ENCODE measurements at regions not wholly inside any gene's neighbourhood (a gene's known extent, or its start where the extent isn't known, plus 50 kb on each side); places are given as distances from the start of the nearest gene placed in this dataset.

DNA sequence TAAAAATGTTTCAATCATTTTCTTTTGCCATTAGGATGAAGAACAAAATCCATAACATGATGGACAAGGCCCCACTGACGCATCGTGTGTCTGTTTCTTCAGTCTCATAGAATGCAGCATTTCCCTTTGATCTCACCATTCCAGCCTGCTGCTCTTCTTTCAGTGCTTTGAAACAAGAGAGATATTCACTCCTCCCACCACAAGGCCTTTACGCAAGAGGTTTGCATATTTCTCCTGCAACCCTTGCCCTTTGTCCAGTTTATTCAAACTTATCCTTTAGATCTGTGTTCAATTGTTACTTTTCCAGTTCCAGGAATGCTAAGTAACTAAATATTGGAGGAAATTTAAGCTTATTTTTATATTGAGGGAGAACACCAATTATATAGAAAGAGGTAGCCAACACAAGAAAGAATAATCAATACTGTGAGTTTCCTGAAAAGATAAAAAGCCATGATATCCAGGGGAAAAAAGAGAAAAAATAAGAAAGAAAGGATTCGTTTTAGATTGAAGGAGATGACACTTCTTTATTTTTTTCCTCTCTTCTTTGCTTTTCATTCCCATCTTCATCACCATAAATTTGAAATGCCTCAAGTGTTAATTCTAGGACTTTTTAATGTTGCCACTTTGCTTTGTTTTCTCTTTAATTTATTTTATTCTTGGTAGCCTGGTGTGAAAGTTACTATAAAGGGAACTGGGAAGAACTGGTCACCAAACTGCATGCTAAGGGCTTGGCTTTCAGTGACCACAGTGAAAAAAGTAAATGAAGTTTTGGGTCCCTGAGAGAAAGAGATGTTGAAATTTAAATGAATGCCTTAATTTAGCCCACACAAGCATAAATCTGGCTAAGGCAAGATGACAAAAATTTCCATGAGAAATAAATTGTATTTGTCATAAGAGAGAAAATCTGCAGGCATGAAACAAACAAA is 102.1 kb downstream of the KIF2B start:
- Histone ChIP-seq H3K36me3 (ENCODE audit: insufficient read depth, low read length) (no peaks in the 10 kb centered on the region), H3K9ac (ENCODE audit: low read length) (no peak overlapping the region), H4K20me1 (ENCODE audit: insufficient read depth, low read depth, low read length) (no peaks in the 10 kb centered on the region), H3K79me2 (ENCODE audit: low read length) (no peaks in the 10 kb centered on the region), H3K27me3 (ENCODE audit: low read length) (no peaks in the 10 kb centered on the region), H3K4me1 (ENCODE audit: low read length) (no peaks in the 10 kb centered on the region), H3K9me3 (ENCODE audit: low read length) (peaks cover 20% of the 10 kb centered on the region; the same call in 1 of the 2 replicates), H3K9me2 (replicated peaks; ENCODE audit: insufficient read depth, low read length) (no peaks in the 10 kb centered on the region), H3K27ac (ENCODE audit: low read length) (no peak overlapping the region), H3K4me2 (ENCODE audit: low read depth, low read length, poor library complexity, severe bottlenecking) (no peak overlapping the region), H3K4me3 (ENCODE audit: low read length) (no peak overlapping the region), H2AFZ (ENCODE audit: low read length) (no peak overlapping the region)
- DNase-seq = no peak

- Histone ChIP-seq H3K9ac (ENCODE audit: low read length) (no peak overlapping the region), H3K27ac (ENCODE audit: low read length) (no peak overlapping the region), H3K79me2 (ENCODE audit: low read length) (no peaks in the 10 kb centered on the region), H3K9me3 (ENCODE audit: low read length) (peaks cover 35% of the 10 kb centered on the region), H3K4me3 (ENCODE audit: low read length) (no peak overlapping the region), H3K36me3 (ENCODE audit: insufficient read depth, low read length) (no peaks in the 10 kb centered on the region), H3K27me3 (ENCODE audit: low read length) (no peaks in the 10 kb centered on the region), H3K4me2 (ENCODE audit: low read depth, low read length, poor library complexity, severe bottlenecking) (no peak overlapping the region), H3K9me2 (replicated peaks; ENCODE audit: insufficient read depth, low read length) (no peaks in the 10 kb centered on the region), H2AFZ (ENCODE audit: low read length) (no peak overlapping the region), H3K4me1 (ENCODE audit: low read length) (no peaks in the 10 kb centered on the region), H4K20me1 (ENCODE audit: insufficient read depth, low read depth, low read length) (no peaks in the 10 kb centered on the region)
- DNase-seq = no peak
These were observed 109.7 kb downstream of the KIF2B start for GRCh38 chr17:53932386-53932785.

- no peak for DNase-seq
- Histone ChIP-seq H3K9me2 (replicated peaks; ENCODE audit: insufficient read depth, low read length) (no peaks in the 10 kb centered on the region), H3K4me2 (ENCODE audit: low read depth, low read length, poor library complexity, severe bottlenecking) (no peak overlapping the region), H3K4me1 (ENCODE audit: low read length) (no peaks in the 10 kb centered on the region), H3K4me3 (ENCODE audit: low read length) (no peak overlapping the region), H3K79me2 (ENCODE audit: low read length) (no peaks in the 10 kb centered on the region), H3K27ac (ENCODE audit: low read length) (no peak overlapping the region), H3K36me3 (ENCODE audit: insufficient read depth, low read length) (no peaks in the 10 kb centered on the region), H3K9me3 (ENCODE audit: low read length) (peaks cover 39% of the 10 kb centered on the region), H4K20me1 (ENCODE audit: insufficient read depth, low read depth, low read length) (no peaks in the 10 kb centered on the region), H3K9ac (ENCODE audit: low read length) (no peak overlapping the region), H2AFZ (ENCODE audit: low read length) (no peak overlapping the region), H3K27me3 (ENCODE audit: low read length) (no peaks in the 10 kb centered on the region)
These were observed 112.2 kb downstream of the KIF2B start for GRCh38 chr17:53934931-53935330.

DNA sequence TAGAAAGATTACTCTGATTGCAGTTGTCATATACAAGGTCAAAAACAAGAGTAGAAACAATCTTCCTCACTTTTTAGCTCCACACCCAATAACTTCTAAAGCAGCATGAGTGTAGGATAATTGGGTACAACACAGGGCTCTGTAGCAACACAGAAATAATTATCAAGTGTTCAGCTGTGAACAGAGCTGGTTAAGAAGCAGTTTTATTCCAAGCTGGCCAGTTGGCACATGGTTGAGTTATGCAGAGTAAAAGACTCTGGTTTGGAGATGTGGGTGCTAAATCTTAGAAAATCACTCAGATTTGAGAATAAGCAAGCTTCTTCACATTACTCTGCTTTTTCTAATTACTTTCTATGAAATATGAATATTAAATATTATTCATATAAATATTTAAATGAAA is 118.5 kb downstream of the KIF2B start:
- peaks cover 32% of the 10 kb centered on the region for H3K9me3 ChIP-seq (ENCODE audit: low read length)
- H3K4me1 ChIP-seq (ENCODE audit: low read length) = no peaks in the 10 kb centered on the region
- H4K20me1 ChIP-seq (ENCODE audit: insufficient read depth, low read depth, low read length) = no peaks in the 10 kb centered on the region
- no peak overlapping the region for H3K9ac ChIP-seq (ENCODE audit: low read length)
- H3K79me2 ChIP-seq (ENCODE audit: low read length) = no peaks in the 10 kb centered on the region
- H3K27ac ChIP-seq (ENCODE audit: low read length) = no peak overlapping the region
- no peak overlapping the region for H2AFZ ChIP-seq (ENCODE audit: low read length)
- no peaks in the 10 kb centered on the region for H3K27me3 ChIP-seq (ENCODE audit: low read length)
- DNase-seq = no peak
- H3K36me3 ChIP-seq (ENCODE audit: insufficient read depth, low read length) = no peaks in the 10 kb centered on the region
- H3K4me2 ChIP-seq (ENCODE audit: low read depth, low read length, poor library complexity, severe bottlenecking) = no peak overlapping the region
- no peak overlapping the region for H3K4me3 ChIP-seq (ENCODE audit: low read length)
- no peaks in the 10 kb centered on the region for H3K9me2 ChIP-seq (replicated peaks; ENCODE audit: insufficient read depth, low read length)

DNA sequence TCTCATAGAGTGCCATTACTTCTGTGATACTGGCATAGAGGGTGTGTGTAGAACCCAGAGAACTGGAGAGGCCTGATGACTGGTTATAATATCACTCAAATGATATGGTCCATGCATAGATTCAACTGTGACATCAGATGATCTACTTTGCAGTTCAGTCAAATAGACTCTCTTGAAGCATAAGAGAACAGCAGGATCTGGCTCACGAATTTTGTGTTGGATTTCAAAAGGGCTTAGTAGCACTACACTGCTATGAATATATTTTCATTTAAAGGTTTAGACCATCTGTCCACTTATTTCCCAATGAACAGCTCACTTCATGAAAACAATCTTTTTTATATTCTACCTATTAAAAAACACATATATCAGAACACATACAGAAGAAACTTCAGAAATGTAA is 119.7 kb downstream of the KIF2B start:
- Histone ChIP-seq H3K9ac (ENCODE audit: low read length) (no peak overlapping the region), H3K27ac (ENCODE audit: low read length) (no peak overlapping the region), H3K4me3 (ENCODE audit: low read length) (no peak overlapping the region), H3K79me2 (ENCODE audit: low read length) (no peaks in the 10 kb centered on the region), H2AFZ (ENCODE audit: low read length) (no peak overlapping the region), H3K9me2 (replicated peaks; ENCODE audit: insufficient read depth, low read length) (no peaks in the 10 kb centered on the region), H3K4me2 (ENCODE audit: low read depth, low read length, poor library complexity, severe bottlenecking) (no peak overlapping the region), H3K9me3 (ENCODE audit: low read length) (peaks cover 37% of the 10 kb centered on the region; the same call in 1 of the 2 replicates), H4K20me1 (ENCODE audit: insufficient read depth, low read depth, low read length) (no peaks in the 10 kb centered on the region), H3K27me3 (ENCODE audit: low read length) (no peaks in the 10 kb centered on the region), H3K36me3 (ENCODE audit: insufficient read depth, low read length) (no peaks in the 10 kb centered on the region), H3K4me1 (ENCODE audit: low read length) (no peaks in the 10 kb centered on the region)
- DNase-seq = no peak

GRCh38 chr17:53942898-53943297 is 120.2 kb downstream of the KIF2B start:
- no peak overlapping the region for H3K4me2 ChIP-seq (ENCODE audit: low read depth, low read length, poor library complexity, severe bottlenecking)
- H3K27me3 ChIP-seq (ENCODE audit: low read length) = no peaks in the 10 kb centered on the region
- H3K9me3 ChIP-seq (ENCODE audit: low read length) = peaks cover 37% of the 10 kb centered on the region; the same call in 1 of the 2 replicates
- H3K4me3 ChIP-seq (ENCODE audit: low read length) = no peak overlapping the region
- H4K20me1 ChIP-seq (ENCODE audit: insufficient read depth, low read depth, low read length) = no peaks in the 10 kb centered on the region
- H3K9ac ChIP-seq (ENCODE audit: low read length) = no peak overlapping the region
- H3K9me2 ChIP-seq (replicated peaks; ENCODE audit: insufficient read depth, low read length) = no peaks in the 10 kb centered on the region
- no peaks in the 10 kb centered on the region for H3K36me3 ChIP-seq (ENCODE audit: insufficient read depth, low read length)
- no peaks in the 10 kb centered on the region for H3K79me2 ChIP-seq (ENCODE audit: low read length)
- H3K27ac ChIP-seq (ENCODE audit: low read length) = no peak overlapping the region
- no peaks in the 10 kb centered on the region for H3K4me1 ChIP-seq (ENCODE audit: low read length)
- H2AFZ ChIP-seq (ENCODE audit: low read length) = no peak overlapping the region
- DNase-seq = no peak

- Histone ChIP-seq H3K9ac (ENCODE audit: low read length) (no peak overlapping the region), H2AFZ (ENCODE audit: low read length) (no peak overlapping the region), H3K4me3 (ENCODE audit: low read length) (no peak overlapping the region), H3K4me1 (ENCODE audit: low read length) (no peaks in the 10 kb centered on the region), H3K79me2 (ENCODE audit: low read length) (no peaks in the 10 kb centered on the region), H3K9me2 (replicated peaks; ENCODE audit: insufficient read depth, low read length) (no peaks in the 10 kb centered on the region), H4K20me1 (ENCODE audit: insufficient read depth, low read depth, low read length) (no peaks in the 10 kb centered on the region), H3K9me3 (ENCODE audit: low read length) (peaks cover 43% of the 10 kb centered on the region), H3K36me3 (ENCODE audit: insufficient read depth, low read length) (no peaks in the 10 kb centered on the region), H3K27me3 (ENCODE audit: low read length) (no peaks in the 10 kb centered on the region), H3K27ac (ENCODE audit: low read length) (no peak overlapping the region), H3K4me2 (ENCODE audit: low read depth, low read length, poor library complexity, severe bottlenecking) (no peak overlapping the region)
- DNase-seq = no peak
These were observed 125.6 kb downstream of the KIF2B start for GRCh38 chr17:53948323-53948722.

DNA sequence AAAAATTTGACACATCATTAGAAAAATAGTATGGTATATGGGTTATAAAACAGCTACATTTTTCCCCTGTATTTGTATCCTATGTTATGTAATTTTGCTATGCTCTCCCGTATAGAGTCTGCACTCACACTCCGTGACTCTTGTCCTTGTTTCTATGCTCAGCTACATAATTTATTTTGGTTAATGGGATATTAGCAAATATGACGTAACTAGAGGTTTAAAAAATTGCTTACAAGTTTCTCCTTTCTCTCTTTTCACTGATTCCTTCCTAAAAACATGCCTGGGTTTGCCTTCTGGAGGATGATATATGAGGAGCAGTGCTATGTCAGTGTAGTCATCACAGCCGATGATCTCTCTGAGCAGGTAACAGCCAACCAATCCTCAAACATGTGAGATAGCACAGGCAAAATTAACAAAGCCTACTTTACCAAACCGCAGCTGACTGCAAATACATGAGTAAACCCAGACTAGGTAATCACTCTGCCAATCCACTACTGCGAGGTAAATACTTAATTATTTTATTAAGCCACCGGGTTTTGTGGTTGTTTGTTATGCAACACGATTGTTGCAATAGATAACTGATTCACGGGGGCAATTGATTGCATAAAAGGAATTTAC is 126.9 kb downstream of the KIF2B start:
- peaks cover 51% of the 10 kb centered on the region for H3K9me3 ChIP-seq (ENCODE audit: low read length)
- H3K4me3 ChIP-seq (ENCODE audit: low read length) = no peak overlapping the region
- no peaks in the 10 kb centered on the region for H3K9me2 ChIP-seq (replicated peaks; ENCODE audit: insufficient read depth, low read length)
- H3K27me3 ChIP-seq (ENCODE audit: low read length) = no peaks in the 10 kb centered on the region
- H4K20me1 ChIP-seq (ENCODE audit: insufficient read depth, low read depth, low read length) = no peaks in the 10 kb centered on the region
- DNase-seq = no peak
- no peaks in the 10 kb centered on the region for H3K4me1 ChIP-seq (ENCODE audit: low read length)
- H3K79me2 ChIP-seq (ENCODE audit: low read length) = no peaks in the 10 kb centered on the region
- H3K9ac ChIP-seq (ENCODE audit: low read length) = no peak overlapping the region
- no peaks in the 10 kb centered on the region for H3K36me3 ChIP-seq (ENCODE audit: insufficient read depth, low read length)
- no peak overlapping the region for H3K4me2 ChIP-seq (ENCODE audit: low read depth, low read length, poor library complexity, severe bottlenecking)
- no peak overlapping the region for H2AFZ ChIP-seq (ENCODE audit: low read length)
- H3K27ac ChIP-seq (ENCODE audit: low read length) = no peak overlapping the region
